ENCODE measurements at regions not wholly inside any gene's neighbourhood (a gene's known extent, or its start where the extent isn't known, plus 50 kb on each side); places are given as distances from the start of the nearest gene placed in this dataset.
A peak's percentile ranks its signal among the peaks of the same experiment; 100 is the strongest.
"Not testable (repeated sequence)": the region's sequence is repeated elsewhere in the genome, so short reads cannot be mapped to it uniquely, and the experiment has no call there.

DNA sequence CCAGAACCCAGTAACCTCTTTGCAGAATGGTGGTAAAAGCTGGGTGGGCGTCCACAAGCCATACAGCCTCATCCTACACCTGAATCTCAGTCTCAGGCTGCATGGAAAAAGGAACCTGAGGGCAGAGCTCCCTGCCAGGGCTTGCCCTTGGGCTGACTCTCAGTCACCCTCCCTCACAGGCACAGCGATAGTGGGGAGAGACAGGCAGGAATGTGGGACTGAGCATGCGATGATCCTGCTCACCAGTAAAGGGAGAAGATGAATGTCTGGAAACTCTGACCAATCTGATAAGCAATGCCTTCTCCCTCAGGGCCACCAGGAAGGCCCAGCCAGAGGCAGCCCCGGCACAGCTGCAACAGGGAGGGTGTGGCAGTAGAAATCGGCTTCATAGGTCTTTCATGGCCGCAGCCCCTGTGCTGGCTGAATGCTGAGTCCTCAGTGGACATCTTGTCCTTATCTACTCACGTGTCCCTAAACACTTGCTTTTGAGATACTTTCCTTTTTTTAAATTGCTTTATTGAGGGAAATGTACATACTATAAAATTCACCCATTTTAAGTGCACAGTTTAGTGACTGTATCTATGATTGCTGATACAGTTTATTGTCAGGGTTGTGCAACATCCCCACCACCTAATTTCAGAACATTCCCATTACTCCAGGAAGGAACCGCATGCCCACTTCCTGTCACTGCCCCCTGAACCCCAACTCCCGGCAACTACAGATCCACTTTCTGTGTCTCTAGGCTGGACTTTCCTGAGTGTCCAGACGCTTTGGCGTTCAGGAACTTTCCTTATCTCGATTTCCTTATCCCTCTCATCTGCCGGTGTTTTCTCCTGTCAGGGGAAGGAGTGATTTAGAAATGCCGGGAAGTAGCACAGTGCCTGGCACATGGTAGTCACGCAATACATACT lies 258.1 kb downstream of the PCNX1 start:
- ChIA-PET CTCF (interaction anchor here (1.5 to 1.9 kb wide), 2 partner anchors 19 to 23 kb away, joined by 4 to 6 read pairs; no protein-coding TSS in a partner anchor), POLR2A (no interaction called here)
- Histone ChIP-seq H3K27ac (ENCODE audit: insufficient read depth in 1 of 2, low read depth in 1 of 2, low read length in 2 of 2, poor library complexity in 1 of 2, severe bottlenecking in 2 of 2) (no peak overlapping the region), H3K9me3 (ENCODE audit: control extremely low read depth in 1 of 5, control insufficient read depth in 4 of 5, insufficient read depth in 2 of 5, low read depth in 1 of 5, low read length in 4 of 5) (no peaks in the 10 kb centered on the region), H3K36me3 (ENCODE audit: control insufficient read depth in 4 of 4, insufficient read depth in 4 of 4, low read length in 3 of 4) (no peaks in the 10 kb centered on the region), H3K4me3 (ENCODE audit: control insufficient read depth in 1 of 7, extremely low read depth in 1 of 7, insufficient read depth in 4 of 7, low read depth in 2 of 7, low read length in 6 of 7) (no peak overlapping the region), H3K4me1 (ENCODE audit: control extremely low read depth in 1 of 4, control insufficient read depth in 4 of 4, insufficient read depth in 4 of 4, low read length in 3 of 4) (peaks cover 0 to 18% (median 7%) of the 10 kb centered on the region in 4 experiments), H3K27me3 (replicated peaks in 2 of 5; ENCODE audit: control insufficient read depth in 4 of 5, insufficient read depth in 5 of 5, low read length in 4 of 5) (peaks cover 0 to 1% (median 0%) of the 10 kb centered on the region in 5 experiments)
- no peak for DNase-seq
- WGBS (ENCODE audit: insufficient coverage), result 66% methylated on average over 11 of the region's 15 CpGs

DNA sequence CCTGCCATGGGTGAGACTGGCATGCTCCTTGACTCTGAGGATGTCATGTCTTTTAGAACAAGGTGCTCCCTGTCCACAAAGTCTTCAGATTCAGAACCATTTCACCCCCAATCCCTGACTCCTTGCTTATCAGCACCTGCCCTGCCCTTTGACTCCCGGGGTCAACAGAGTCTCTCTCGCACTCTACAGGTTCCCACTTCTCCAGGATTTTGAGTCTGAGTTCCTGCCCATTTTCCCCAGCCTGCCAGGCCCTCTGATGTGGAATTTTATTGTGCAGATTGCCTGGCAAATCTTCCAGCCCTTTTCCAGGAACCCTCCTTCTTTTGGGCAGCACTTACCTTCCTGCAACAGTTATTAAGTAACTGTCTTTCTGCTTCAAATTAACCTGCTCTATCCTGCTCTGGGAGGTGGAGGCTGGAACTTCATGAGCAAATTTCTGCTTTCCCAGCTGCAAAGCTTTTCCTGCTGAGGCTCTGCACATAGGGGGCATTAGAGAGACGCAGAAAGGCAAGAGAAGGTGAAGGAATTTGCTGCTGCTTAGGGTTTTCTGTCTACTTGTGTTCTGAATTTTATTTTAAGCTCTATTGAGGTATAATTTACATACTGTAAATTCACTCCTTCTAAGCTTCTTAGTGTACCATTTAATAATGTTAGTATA lies 259.1 kb downstream of the PCNX1 start:
- CTCF ChIA-PET, result interaction anchor here (1.0 to 1.2 kb wide), 3 partner anchors 28 to 584 kb away, joined by 3 to 4 read pairs (median 4); no protein-coding TSS in a partner anchor
- DNase-seq, result peak in 2 of 3 donors; percentile 69 to 84
- WGBS (ENCODE audit: insufficient coverage), result 67% methylated on average over 2 of the region's 3 CpGs

GRCh38 chr14:71167325-71167950 lies 260.2 kb downstream of the PCNX1 start:
- peaks cover 0 to 18% (median 7%) of the 10 kb centered on the region in 4 experiments for H3K4me1 ChIP-seq (ENCODE audit: control extremely low read depth in 1 of 4, control insufficient read depth in 4 of 4, insufficient read depth in 4 of 4, low read length in 3 of 4)
- POLR2A ChIA-PET; H3K4me3 ChIP-seq (ENCODE audit: control insufficient read depth in 1 of 7, extremely low read depth in 1 of 7, insufficient read depth in 4 of 7, low read depth in 2 of 7, low read length in 6 of 7); H3K9me3 ChIP-seq (ENCODE audit: control extremely low read depth in 1 of 5, control insufficient read depth in 4 of 5, insufficient read depth in 2 of 5, low read depth in 1 of 5, low read length in 4 of 5); DNase-seq; H3K27me3 ChIP-seq (replicated peaks in 2 of 5; ENCODE audit: control insufficient read depth in 4 of 5, insufficient read depth in 5 of 5, low read length in 4 of 5); H3K36me3 ChIP-seq (ENCODE audit: control insufficient read depth in 4 of 4, insufficient read depth in 4 of 4, low read length in 3 of 4); H3K27ac ChIP-seq (ENCODE audit: insufficient read depth in 1 of 2, low read depth in 1 of 2, low read length in 2 of 2, poor library complexity in 1 of 2, severe bottlenecking in 2 of 2): not testable (repeated sequence)
- 95% methylated on average over 32 of the region's 48 CpGs for WGBS (ENCODE audit: insufficient coverage)
- CTCF ChIA-PET, result interaction anchor here (1.0 to 1.6 kb wide), 5 partner anchors 30 to 583 kb away, joined by 3 to 4 read pairs (median 3); no protein-coding TSS in a partner anchor

More for the DNA sequence above, 259.1 kb downstream of the PCNX1 start:
- Histone ChIP-seq H3K36me3 (ENCODE audit: control insufficient read depth in 4 of 4, insufficient read depth in 4 of 4, low read length in 3 of 4) (no peaks in the 10 kb centered on the region), H3K4me1 (ENCODE audit: control extremely low read depth in 1 of 4, control insufficient read depth in 4 of 4, insufficient read depth in 4 of 4, low read length in 3 of 4) (peaks cover 0 to 18% (median 7%) of the 10 kb centered on the region in 4 experiments), H3K27me3 (replicated peaks in 2 of 5; ENCODE audit: control insufficient read depth in 4 of 5, insufficient read depth in 5 of 5, low read length in 4 of 5) (peaks cover 0 to 1% (median 0%) of the 10 kb centered on the region in 5 experiments), H3K27ac (ENCODE audit: insufficient read depth in 1 of 2, low read depth in 1 of 2, low read length in 2 of 2, poor library complexity in 1 of 2, severe bottlenecking in 2 of 2) (no peak overlapping the region), H3K4me3 (ENCODE audit: control insufficient read depth in 1 of 7, extremely low read depth in 1 of 7, insufficient read depth in 4 of 7, low read depth in 2 of 7, low read length in 6 of 7) (no peak overlapping the region), H3K9me3 (ENCODE audit: control extremely low read depth in 1 of 5, control insufficient read depth in 4 of 5, insufficient read depth in 2 of 5, low read depth in 1 of 5, low read length in 4 of 5) (no peaks in the 10 kb centered on the region)
- POLR2A ChIA-PET, result no interaction called here

DNA sequence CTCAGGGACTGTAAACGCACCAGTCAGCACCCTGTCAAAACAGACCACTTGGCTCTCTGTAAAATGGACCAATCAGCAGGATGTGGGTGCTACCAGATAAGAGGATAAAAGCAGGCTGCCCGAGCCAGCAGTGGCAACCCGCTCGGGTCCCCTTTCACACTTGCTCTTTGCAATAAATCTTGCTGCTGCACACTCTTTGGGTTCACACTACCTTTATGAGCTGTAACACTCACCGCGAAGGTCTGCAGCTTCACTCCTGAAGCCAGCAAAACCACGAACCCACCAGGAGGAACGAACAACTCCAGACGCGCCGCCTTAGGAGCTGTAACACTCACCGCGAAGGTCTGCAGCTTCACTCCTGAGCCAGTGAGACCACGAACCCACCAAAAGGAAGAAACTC lies 260.9 kb downstream of the PCNX1 start:
- DNase-seq, result peak in 2 of 3 donors; percentile 39 to 54
- H3K36me3 ChIP-seq (ENCODE audit: control insufficient read depth in 4 of 4, insufficient read depth in 4 of 4, low read length in 3 of 4); POLR2A ChIA-PET; H3K27ac ChIP-seq (ENCODE audit: insufficient read depth in 1 of 2, low read depth in 1 of 2, low read length in 2 of 2, poor library complexity in 1 of 2, severe bottlenecking in 2 of 2); H3K9me3 ChIP-seq (ENCODE audit: control extremely low read depth in 1 of 5, control insufficient read depth in 4 of 5, insufficient read depth in 2 of 5, low read depth in 1 of 5, low read length in 4 of 5); H3K27me3 ChIP-seq (replicated peaks in 2 of 5; ENCODE audit: control insufficient read depth in 4 of 5, insufficient read depth in 5 of 5, low read length in 4 of 5): not testable (repeated sequence)
- 0% methylated on average over 10 of the region's 14 CpGs for WGBS (ENCODE audit: insufficient coverage)
- Histone ChIP-seq H3K4me3 (ENCODE audit: control insufficient read depth in 1 of 7, extremely low read depth in 1 of 7, insufficient read depth in 4 of 7, low read depth in 2 of 7, low read length in 6 of 7) (peak overlapping the region in 3 of 7 experiments; percentile 32 to 52 (median 41)), H3K4me1 (ENCODE audit: control extremely low read depth in 1 of 4, control insufficient read depth in 4 of 4, insufficient read depth in 4 of 4, low read length in 3 of 4) (peaks cover 0 to 18% (median 7%) of the 10 kb centered on the region in 4 experiments)
- CTCF ChIA-PET, result interaction anchor here (1.4 to 1.6 kb wide), 2 partner anchors 157 to 582 kb away, joined by 3 read pairs; no protein-coding TSS in a partner anchor

GRCh38 chr14:71168564-71169427 lies 261.5 kb downstream of the PCNX1 start:
- Histone ChIP-seq H3K4me3 (ENCODE audit: control insufficient read depth in 1 of 7, extremely low read depth in 1 of 7, insufficient read depth in 4 of 7, low read depth in 2 of 7, low read length in 6 of 7) (peak overlapping the region in 3 of 7 experiments; percentile 32 to 52 (median 41)), H3K9me3 (ENCODE audit: control extremely low read depth in 1 of 5, control insufficient read depth in 4 of 5, insufficient read depth in 2 of 5, low read depth in 1 of 5, low read length in 4 of 5) (no peaks in the 10 kb centered on the region), H3K4me1 (ENCODE audit: control extremely low read depth in 1 of 4, control insufficient read depth in 4 of 4, insufficient read depth in 4 of 4, low read length in 3 of 4) (peaks cover 0 to 18% (median 7%) of the 10 kb centered on the region in 4 experiments), H3K36me3 (ENCODE audit: control insufficient read depth in 4 of 4, insufficient read depth in 4 of 4, low read length in 3 of 4) (no peaks in the 10 kb centered on the region), H3K27ac (ENCODE audit: insufficient read depth in 1 of 2, low read depth in 1 of 2, low read length in 2 of 2, poor library complexity in 1 of 2, severe bottlenecking in 2 of 2) (no peak overlapping the region), H3K27me3 (replicated peaks in 2 of 5; ENCODE audit: control insufficient read depth in 4 of 5, insufficient read depth in 5 of 5, low read length in 4 of 5) (peaks cover 0 to 1% (median 0%) of the 10 kb centered on the region in 5 experiments)
- POLR2A ChIA-PET, result no interaction called here
- 79% methylated on average over 8 of the region's 17 CpGs for WGBS (ENCODE audit: insufficient coverage)
- DNase-seq, result peak; percentile 6 to 43 (median 38)
- CTCF ChIA-PET, result interaction anchor here (1.2 to 1.6 kb wide), 3 partner anchors 156 to 583 kb away, joined by 3 read pairs; no protein-coding TSS in a partner anchor

- peaks cover 0 to 18% (median 7%) of the 10 kb centered on the region in 4 experiments for H3K4me1 ChIP-seq (ENCODE audit: control extremely low read depth in 1 of 4, control insufficient read depth in 4 of 4, insufficient read depth in 4 of 4, low read length in 3 of 4)
- H3K36me3 ChIP-seq (ENCODE audit: control insufficient read depth in 4 of 4, insufficient read depth in 4 of 4, low read length in 3 of 4), result no peaks in the 10 kb centered on the region
- no peak overlapping the region for H3K4me3 ChIP-seq (ENCODE audit: control insufficient read depth in 1 of 7, extremely low read depth in 1 of 7, insufficient read depth in 4 of 7, low read depth in 2 of 7, low read length in 6 of 7)
- WGBS (ENCODE audit: insufficient coverage), result 99% methylated on average over 4 of the region's 5 CpGs
- CTCF ChIA-PET, result interaction anchor here (1.2 kb wide), 1 partner anchor 582 kb away, joined by 3 read pairs; no protein-coding TSS in a partner anchor
- peaks cover 0 to 1% (median 0%) of the 10 kb centered on the region in 5 experiments for H3K27me3 ChIP-seq (replicated peaks in 2 of 5; ENCODE audit: control insufficient read depth in 4 of 5, insufficient read depth in 5 of 5, low read length in 4 of 5)
- H3K27ac ChIP-seq (ENCODE audit: insufficient read depth in 1 of 2, low read depth in 1 of 2, low read length in 2 of 2, poor library complexity in 1 of 2, severe bottlenecking in 2 of 2), result no peak overlapping the region
- H3K9me3 ChIP-seq (ENCODE audit: control extremely low read depth in 1 of 5, control insufficient read depth in 4 of 5, insufficient read depth in 2 of 5, low read depth in 1 of 5, low read length in 4 of 5), result no peaks in the 10 kb centered on the region
- DNase-seq, result no peak
- POLR2A ChIA-PET, result no interaction called here
Observed at GRCh38 chr14:71169861-71170260, 262.6 kb downstream of the PCNX1 start.
